ENCODE measurements at regions not wholly inside any gene's neighbourhood (a gene's known extent, or its start where the extent isn't known, plus 50 kb on each side); places are given as distances from the start of the nearest gene placed in this dataset.

GRCh38 chr17:70370816-70371215, 201.5 kb downstream of the KCNJ2 start:
- no peak for DNase-seq
- Histone ChIP-seq H2AK5ac (ENCODE audit: low read length) (no peak overlapping the region), H2BK12ac (ENCODE audit: low read length) (no peak overlapping the region), H3K4me2 (ENCODE audit: low read length) (no peak overlapping the region), H3K9me3 (ENCODE audit: insufficient read depth, low read depth, low read length) (no peaks in the 10 kb centered on the region), H3K79me1 (ENCODE audit: low read length) (no peaks in the 10 kb centered on the region), H3K27me3 (ENCODE audit: insufficient read depth, low read length) (no peaks in the 10 kb centered on the region), H3K18ac (ENCODE audit: low read length) (no peak overlapping the region), H3K4ac (ENCODE audit: low read depth, low read length) (no peak overlapping the region), H3K4me1 (ENCODE audit: control insufficient read depth in 1 of 2, insufficient read depth in 2 of 2, low read length in 2 of 2) (peaks cover 0 to 5% of the 10 kb centered on the region in 2 experiments), H2AFZ (ENCODE audit: insufficient read depth, low read length, poor library complexity) (no peak overlapping the region), H3K36me3 (ENCODE audit: control insufficient read depth in 1 of 2, insufficient read depth in 2 of 2, low read length in 2 of 2) (no peaks in the 10 kb centered on the region), H3K23ac (ENCODE audit: low read length) (no peak overlapping the region), H4K91ac (ENCODE audit: low read depth, low read length) (no peak overlapping the region), H2BK5ac (ENCODE audit: low read depth, low read length, poor library complexity) (no peak overlapping the region), H3K14ac (ENCODE audit: low read length) (no peak overlapping the region), H3K9ac (ENCODE audit: low read length) (no peak overlapping the region), H3K79me2 (ENCODE audit: control insufficient read depth, insufficient read depth, low read length, poor library complexity) (no peaks in the 10 kb centered on the region), H4K8ac (ENCODE audit: low read depth, low read length) (no peak overlapping the region), H3K4me3 (ENCODE audit: low read depth, low read length) (no peak overlapping the region), H2BK120ac (ENCODE audit: insufficient read depth, low read length, poor library complexity) (no peak overlapping the region), H4K12ac (ENCODE audit: low read depth, low read length) (no peak overlapping the region), H3K27ac (ENCODE audit: low read depth, low read length) (no peak overlapping the region)
- whole genome bisulfite sequencing (ENCODE audit: extremely low coverage, insufficient coverage, insufficient read length), result no CpG with 5 or more reads among the region's 4 CpGs

- Histone ChIP-seq H3K4me2 (ENCODE audit: low read length) (no peak overlapping the region), H3K36me3 (ENCODE audit: control insufficient read depth in 1 of 2, insufficient read depth in 2 of 2, low read length in 2 of 2) (no peaks in the 10 kb centered on the region), H2AFZ (ENCODE audit: insufficient read depth, low read length, poor library complexity) (no peak overlapping the region), H4K8ac (ENCODE audit: low read depth, low read length) (no peak overlapping the region), H3K79me1 (ENCODE audit: low read length) (no peaks in the 10 kb centered on the region), H2BK12ac (ENCODE audit: low read length) (no peak overlapping the region), H2AK5ac (ENCODE audit: low read length) (no peak overlapping the region), H3K4me3 (ENCODE audit: low read depth, low read length) (no peak overlapping the region), H3K18ac (ENCODE audit: low read length) (no peak overlapping the region), H3K27ac (ENCODE audit: low read depth, low read length) (no peak overlapping the region), H3K14ac (ENCODE audit: low read length) (no peak overlapping the region), H3K4me1 (ENCODE audit: control insufficient read depth in 1 of 2, insufficient read depth in 2 of 2, low read length in 2 of 2) (no peaks in the 10 kb centered on the region), H2BK5ac (ENCODE audit: low read depth, low read length, poor library complexity) (no peak overlapping the region), H3K27me3 (ENCODE audit: insufficient read depth, low read length) (no peaks in the 10 kb centered on the region), H4K91ac (ENCODE audit: low read depth, low read length) (no peak overlapping the region), H3K23ac (ENCODE audit: low read length) (no peak overlapping the region), H3K4ac (ENCODE audit: low read depth, low read length) (no peak overlapping the region), H3K79me2 (ENCODE audit: control insufficient read depth, insufficient read depth, low read length, poor library complexity) (no peaks in the 10 kb centered on the region), H3K9me3 (ENCODE audit: insufficient read depth, low read depth, low read length) (no peaks in the 10 kb centered on the region), H4K12ac (ENCODE audit: low read depth, low read length) (no peak overlapping the region), H2BK120ac (ENCODE audit: insufficient read depth, low read length, poor library complexity) (no peak overlapping the region), H3K9ac (ENCODE audit: low read length) (no peak overlapping the region)
- whole genome bisulfite sequencing (ENCODE audit: extremely low coverage, insufficient coverage, insufficient read length), result no CpG with 5 or more reads among the region's 1 CpG
- no peak for DNase-seq
Measured at GRCh38 chr17:70373369-70373768, 204.0 kb downstream of the KCNJ2 start.

GRCh38 chr17:70374496-70374895, 205.2 kb downstream of the KCNJ2 start:
- Histone ChIP-seq H2BK12ac (ENCODE audit: low read length) (no peak overlapping the region), H3K18ac (ENCODE audit: low read length) (no peak overlapping the region), H3K79me2 (ENCODE audit: control insufficient read depth, insufficient read depth, low read length, poor library complexity) (no peaks in the 10 kb centered on the region), H3K27me3 (ENCODE audit: insufficient read depth, low read length) (no peaks in the 10 kb centered on the region), H3K4ac (ENCODE audit: low read depth, low read length) (no peak overlapping the region), H4K12ac (ENCODE audit: low read depth, low read length) (no peak overlapping the region), H3K27ac (ENCODE audit: low read depth, low read length) (no peak overlapping the region), H3K79me1 (ENCODE audit: low read length) (no peaks in the 10 kb centered on the region), H3K9ac (ENCODE audit: low read length) (no peak overlapping the region), H2BK120ac (ENCODE audit: insufficient read depth, low read length, poor library complexity) (no peak overlapping the region), H3K4me1 (ENCODE audit: control insufficient read depth in 1 of 2, insufficient read depth in 2 of 2, low read length in 2 of 2) (no peaks in the 10 kb centered on the region), H3K4me3 (ENCODE audit: low read depth, low read length) (no peak overlapping the region), H2AK5ac (ENCODE audit: low read length) (no peak overlapping the region), H4K8ac (ENCODE audit: low read depth, low read length) (no peak overlapping the region), H3K36me3 (ENCODE audit: control insufficient read depth in 1 of 2, insufficient read depth in 2 of 2, low read length in 2 of 2) (no peaks in the 10 kb centered on the region), H3K14ac (ENCODE audit: low read length) (no peak overlapping the region), H2BK5ac (ENCODE audit: low read depth, low read length, poor library complexity) (no peak overlapping the region), H4K91ac (ENCODE audit: low read depth, low read length) (no peak overlapping the region), H2AFZ (ENCODE audit: insufficient read depth, low read length, poor library complexity) (no peak overlapping the region), H3K23ac (ENCODE audit: low read length) (no peak overlapping the region), H3K4me2 (ENCODE audit: low read length) (no peak overlapping the region), H3K9me3 (ENCODE audit: insufficient read depth, low read depth, low read length) (no peaks in the 10 kb centered on the region)
- no CpG with 5 or more reads among the region's 7 CpGs for WGBS (ENCODE audit: extremely low coverage, insufficient coverage, insufficient read length)
- DNase-seq, result no peak

GRCh38 chr17:70375406-70375805, 206.1 kb downstream of the KCNJ2 start:
- no peak overlapping the region for H4K12ac ChIP-seq (ENCODE audit: low read depth, low read length)

More at GRCh38 chr17:70375406-70375805, 206.1 kb downstream of the KCNJ2 start:
- H3K27me3 ChIP-seq (ENCODE audit: insufficient read depth, low read length), result no peaks in the 10 kb centered on the region
- H3K4me1 ChIP-seq (ENCODE audit: control insufficient read depth in 1 of 2, insufficient read depth in 2 of 2, low read length in 2 of 2), result no peaks in the 10 kb centered on the region
- no peak overlapping the region for H3K4ac ChIP-seq (ENCODE audit: low read depth, low read length)
- no peak overlapping the region for H3K4me3 ChIP-seq (ENCODE audit: low read depth, low read length)
- no peak overlapping the region for H3K14ac ChIP-seq (ENCODE audit: low read length)
- H3K79me1 ChIP-seq (ENCODE audit: low read length), result no peaks in the 10 kb centered on the region
- no peak overlapping the region for H4K91ac ChIP-seq (ENCODE audit: low read depth, low read length)
- H2AK5ac ChIP-seq (ENCODE audit: low read length), result no peak overlapping the region
- H3K27ac ChIP-seq (ENCODE audit: low read depth, low read length), result no peak overlapping the region
- H2BK120ac ChIP-seq (ENCODE audit: insufficient read depth, low read length, poor library complexity), result no peak overlapping the region
- H3K79me2 ChIP-seq (ENCODE audit: control insufficient read depth, insufficient read depth, low read length, poor library complexity), result no peaks in the 10 kb centered on the region
- H3K36me3 ChIP-seq (ENCODE audit: control insufficient read depth in 1 of 2, insufficient read depth in 2 of 2, low read length in 2 of 2), result no peaks in the 10 kb centered on the region
- H2BK5ac ChIP-seq (ENCODE audit: low read depth, low read length, poor library complexity), result no peak overlapping the region
- no peak overlapping the region for H3K9ac ChIP-seq (ENCODE audit: low read length)
- no peak overlapping the region for H4K8ac ChIP-seq (ENCODE audit: low read depth, low read length)
- H3K23ac ChIP-seq (ENCODE audit: low read length), result no peak overlapping the region
- no peaks in the 10 kb centered on the region for H3K9me3 ChIP-seq (ENCODE audit: insufficient read depth, low read depth, low read length)
- WGBS (ENCODE audit: extremely low coverage, insufficient coverage, insufficient read length), result no CpG with 5 or more reads among the region's 1 CpG
- no peak overlapping the region for H2BK12ac ChIP-seq (ENCODE audit: low read length)
- no peak overlapping the region for H3K18ac ChIP-seq (ENCODE audit: low read length)
- no peak for DNase-seq
- no peak overlapping the region for H3K4me2 ChIP-seq (ENCODE audit: low read length)
- no peak overlapping the region for H2AFZ ChIP-seq (ENCODE audit: insufficient read depth, low read length, poor library complexity)
